HFFc6 (cell line): ENCODE measurements at regions not wholly inside any gene's neighbourhood (a gene's known extent, or its start where the extent isn't known, plus 50 kb on each side); places are given as distances from the start of the nearest gene placed in this dataset.

Source experiments
- DNase-seq: peaks from one replicate; pipeline ENCODE4 v3.0.0-alpha.2; 2018
- H3K27ac Mint-ChIP-seq: 2 replicates; pipeline ENCODE4 v1.8.0; 2020; ENCODE audit warnings: mild to moderate bottlenecking, mixed read lengths
- H3K27me3 Mint-ChIP-seq: 2 replicates; pipeline ENCODE4 v1.8.0; 2021; ENCODE audit warnings: mild to moderate bottlenecking, moderate library complexity, mixed read lengths; ENCODE audit not compliant: insufficient read depth
- H3K36me3 Mint-ChIP-seq: 2 replicates; pipeline ENCODE4 v1.8.0; 2021; ENCODE audit warnings: low read depth, mixed read lengths
- H3K4me1 Mint-ChIP-seq: 2 replicates; pipeline ENCODE4 v1.8.0; 2020; ENCODE audit warnings: low read depth, mixed read lengths
- H3K4me3 Mint-ChIP-seq: 2 replicates; pipeline ENCODE4 v1.8.0; 2020; ENCODE audit warnings: mild to moderate bottlenecking, moderate library complexity, mixed read lengths
- H3K9me3 Mint-ChIP-seq: 2 replicates; pipeline ENCODE4 v1.8.0; 2020; ENCODE audit warnings: mild to moderate bottlenecking, mixed read lengths
- TF ChIP-seq, protein P1 (sequence below): fragments of 200-600 bp; sonication (generic); IDR thresholded peaks from 2 replicates; pipeline ENCODE4 v1.5.0; 2021; ENCODE audit warnings: antibody characterized with exemption, mild to moderate bottlenecking

GRCh38 chr12:58452546-58452945 lies 467.8 kb downstream of the LRIG3 start:
- Mint-ChIP-seq H3K4me3 (no peak overlapping the region), H3K9me3 (no peaks in the 10 kb centered on the region)
- TF ChIP-seq, protein P1, sequence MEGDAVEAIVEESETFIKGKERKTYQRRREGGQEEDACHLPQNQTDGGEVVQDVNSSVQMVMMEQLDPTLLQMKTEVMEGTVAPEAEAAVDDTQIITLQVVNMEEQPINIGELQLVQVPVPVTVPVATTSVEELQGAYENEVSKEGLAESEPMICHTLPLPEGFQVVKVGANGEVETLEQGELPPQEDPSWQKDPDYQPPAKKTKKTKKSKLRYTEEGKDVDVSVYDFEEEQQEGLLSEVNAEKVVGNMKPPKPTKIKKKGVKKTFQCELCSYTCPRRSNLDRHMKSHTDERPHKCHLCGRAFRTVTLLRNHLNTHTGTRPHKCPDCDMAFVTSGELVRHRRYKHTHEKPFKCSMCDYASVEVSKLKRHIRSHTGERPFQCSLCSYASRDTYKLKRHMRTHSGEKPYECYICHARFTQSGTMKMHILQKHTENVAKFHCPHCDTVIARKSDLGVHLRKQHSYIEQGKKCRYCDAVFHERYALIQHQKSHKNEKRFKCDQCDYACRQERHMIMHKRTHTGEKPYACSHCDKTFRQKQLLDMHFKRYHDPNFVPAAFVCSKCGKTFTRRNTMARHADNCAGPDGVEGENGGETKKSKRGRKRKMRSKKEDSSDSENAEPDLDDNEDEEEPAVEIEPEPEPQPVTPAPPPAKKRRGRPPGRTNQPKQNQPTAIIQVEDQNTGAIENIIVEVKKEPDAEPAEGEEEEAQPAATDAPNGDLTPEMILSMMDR, result no peak

DNA sequence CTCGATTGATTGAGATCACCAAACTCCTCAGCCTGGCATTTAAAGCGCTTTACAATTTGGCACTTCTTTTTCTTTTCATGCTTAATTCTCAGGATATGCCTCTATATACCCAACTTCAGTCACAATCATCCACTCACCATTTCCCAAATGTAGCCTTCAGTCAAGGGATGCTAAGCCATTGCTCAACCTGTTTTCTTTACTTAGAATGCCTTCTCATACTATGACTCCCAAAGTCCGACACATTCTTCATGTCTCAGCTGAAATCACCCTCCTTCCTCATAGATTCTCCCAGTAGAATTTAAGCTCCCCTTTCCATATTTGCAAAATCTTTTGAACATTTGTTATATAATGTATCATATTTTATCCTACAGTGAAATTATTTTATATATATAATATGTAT lies 467.0 kb downstream of the LRIG3 start:
- H3K4me3 Mint-ChIP-seq, result no peak overlapping the region
- H3K36me3 Mint-ChIP-seq, result no peaks in the 10 kb centered on the region
- no peaks in the 10 kb centered on the region for H3K9me3 Mint-ChIP-seq
- TF ChIP-seq, protein P1, result no peak
- no peak overlapping the region for H3K27ac Mint-ChIP-seq
- H3K27me3 Mint-ChIP-seq, result no peaks in the 10 kb centered on the region
- no peak for DNase-seq
- peaks cover 35% of the 10 kb centered on the region for H3K4me1 Mint-ChIP-seq

More at GRCh38 chr12:58452546-58452945, 467.8 kb downstream of the LRIG3 start:
- peaks cover 27% of the 10 kb centered on the region for H3K4me1 Mint-ChIP-seq
- no peaks in the 10 kb centered on the region for H3K36me3 Mint-ChIP-seq
- H3K27ac Mint-ChIP-seq, result peak overlapping the region; percentile 15
- H3K27me3 Mint-ChIP-seq, result no peaks in the 10 kb centered on the region
- DNase-seq, result peak; percentile 49

GRCh38 chr12:58455136-58455535 lies 465.2 kb downstream of the LRIG3 start:
- Mint-ChIP-seq H3K36me3 (no peaks in the 10 kb centered on the region), H3K27ac (no peak overlapping the region), H3K27me3 (no peaks in the 10 kb centered on the region), H3K9me3 (no peaks in the 10 kb centered on the region), H3K4me1 (peaks cover 51% of the 10 kb centered on the region), H3K4me3 (no peak overlapping the region)
- TF ChIP-seq, protein P1, result no peak
- DNase-seq, result no peak

DNA sequence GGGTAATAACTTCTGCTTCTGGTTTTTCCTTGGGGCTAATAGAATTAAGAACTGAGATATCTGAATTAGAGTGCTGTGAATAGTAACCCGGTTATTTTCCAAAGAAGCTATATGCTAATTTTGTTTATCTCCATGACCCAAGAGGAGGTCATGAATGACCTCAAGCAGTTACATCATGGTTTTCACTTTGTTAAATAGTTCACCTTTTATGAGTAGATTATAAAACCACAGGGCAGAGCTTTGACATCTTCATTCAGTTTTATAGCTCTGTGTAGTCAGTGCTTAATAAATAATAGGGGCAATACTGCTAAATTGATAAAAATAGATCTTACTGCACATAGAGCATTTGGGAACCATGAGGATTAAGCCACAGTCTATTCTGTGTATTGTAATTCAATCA lies 462.2 kb downstream of the LRIG3 start:
- TF ChIP-seq, protein P1, result no peak
- Mint-ChIP-seq H3K4me3 (no peak overlapping the region), H3K9me3 (no peaks in the 10 kb centered on the region), H3K27me3 (no peaks in the 10 kb centered on the region), H3K4me1 (peaks cover 45% of the 10 kb centered on the region), H3K27ac (no peak overlapping the region), H3K36me3 (no peaks in the 10 kb centered on the region)
- peak; percentile 12 for DNase-seq

DNA sequence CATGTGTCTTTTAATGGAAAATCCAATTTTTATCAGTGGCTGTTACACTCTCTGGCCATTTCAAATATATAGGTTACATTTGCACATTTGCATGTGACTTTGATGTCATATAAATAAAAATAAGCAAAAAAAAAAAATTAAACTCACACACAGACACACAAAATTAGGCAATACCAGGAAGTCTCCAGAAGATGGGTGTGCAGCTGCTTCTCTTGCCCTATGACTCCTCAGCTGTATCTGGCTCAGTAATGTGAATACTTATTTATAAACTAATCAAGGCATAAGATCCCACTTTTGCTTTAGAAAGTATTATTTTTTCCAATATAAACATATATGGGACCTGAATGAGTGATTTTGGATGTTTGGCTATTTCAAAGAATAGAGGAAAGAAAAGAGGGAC lies 461.1 kb downstream of the LRIG3 start:
- DNase-seq, result no peak
- Mint-ChIP-seq H3K4me3 (no peak overlapping the region), H3K4me1 (peaks cover 44% of the 10 kb centered on the region), H3K27ac (no peak overlapping the region), H3K36me3 (no peaks in the 10 kb centered on the region), H3K9me3 (no peaks in the 10 kb centered on the region), H3K27me3 (no peaks in the 10 kb centered on the region)
- TF ChIP-seq, protein P1, result no peak

DNA sequence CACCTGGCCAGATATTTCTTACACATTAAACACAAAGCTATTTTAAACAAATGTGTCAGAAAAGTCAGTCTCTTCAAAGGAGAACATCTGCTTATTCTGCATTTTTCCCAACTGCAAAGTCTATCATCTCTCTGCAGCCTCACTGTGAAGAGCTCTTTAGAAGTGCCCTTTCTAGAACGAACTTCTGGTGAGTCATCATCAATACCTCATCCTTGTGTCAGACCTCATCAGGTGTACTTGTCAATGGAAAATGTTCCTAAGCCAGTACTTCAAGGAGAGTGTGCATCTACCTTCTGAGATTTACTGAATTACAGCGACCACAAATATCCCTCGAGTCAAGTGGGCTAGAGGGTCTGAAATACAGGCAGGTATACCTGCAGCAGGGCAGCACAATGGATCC lies 457.3 kb downstream of the LRIG3 start:
- TF ChIP-seq, protein P1, result no peak
- H3K27me3 Mint-ChIP-seq, result no peaks in the 10 kb centered on the region; the same call in 1 of the 2 replicates
- peaks cover 11% of the 10 kb centered on the region for H3K36me3 Mint-ChIP-seq
- no peak for DNase-seq
- H3K9me3 Mint-ChIP-seq, result peaks cover 10% of the 10 kb centered on the region
- H3K4me3 Mint-ChIP-seq, result no peak overlapping the region
- no peak overlapping the region for H3K27ac Mint-ChIP-seq
- peaks cover 46% of the 10 kb centered on the region for H3K4me1 Mint-ChIP-seq
